ENCODE measurements at regions not wholly inside any gene's neighbourhood (a gene's known extent, or its start where the extent isn't known, plus 50 kb on each side); places are given as distances from the start of the nearest gene placed in this dataset.

- H2AFZ ChIP-seq (ENCODE audit: low read length) = no peak overlapping the region
- peaks cover 53% of the 10 kb centered on the region for H3K4me1 ChIP-seq (ENCODE audit: insufficient read depth, low read length, poor library complexity, severe bottlenecking)
- H3K4me3 ChIP-seq (ENCODE audit: low read length, poor library complexity, severe bottlenecking) = peak overlapping the region; percentile 55
- H3K9me3 ChIP-seq (ENCODE audit: insufficient read depth, low read depth, low read length) = no peaks in the 10 kb centered on the region
- H3K9ac ChIP-seq (ENCODE audit: low read depth, low read length, poor library complexity, severe bottlenecking) = peak overlapping the region; percentile 76
- peak overlapping the region; percentile 77 for H3K4me2 ChIP-seq (ENCODE audit: low read depth, low read length, poor library complexity, severe bottlenecking)
- no peak for TF ChIP-seq EZH2phosphoT487 (IDR thresholded peaks at IDR 0.05; ENCODE audit: borderline replicate concordance)
- no peak for TF ChIP-seq CTCF (conservative IDR thresholded peaks at IDR 0.05; ENCODE audit: low read length)
- H3K9me2 ChIP-seq (replicated peaks; ENCODE audit: low read depth, low read length) = no peaks in the 10 kb centered on the region
- no peaks in the 10 kb centered on the region for H3K79me2 ChIP-seq (ENCODE audit: insufficient read depth, low read length)
- H3K27me3 ChIP-seq (ENCODE audit: insufficient read depth, low read length, poor library complexity, severe bottlenecking) = no peaks in the 10 kb centered on the region
- no peaks in the 10 kb centered on the region for H3K36me3 ChIP-seq (ENCODE audit: insufficient read depth, low read length)
- H4K20me1 ChIP-seq (ENCODE audit: insufficient read depth, low read length, poor library complexity, severe bottlenecking) = no peaks in the 10 kb centered on the region
- peaks cover 18% of the 10 kb centered on the region for H3F3A ChIP-seq (ENCODE audit: low read depth)
These were observed 65.1 kb downstream of the IER5 start for GRCh38 chr1:181153634-181153961.

GRCh38 chr1:181155339-181155738, 66.8 kb downstream of the IER5 start:
- Histone ChIP-seq H3K27me3 (ENCODE audit: insufficient read depth, low read length, poor library complexity, severe bottlenecking) (no peaks in the 10 kb centered on the region), H3K9me3 (ENCODE audit: insufficient read depth, low read depth, low read length) (no peaks in the 10 kb centered on the region), H2AFZ (ENCODE audit: low read length) (no peak overlapping the region), H3K4me1 (ENCODE audit: insufficient read depth, low read length, poor library complexity, severe bottlenecking) (peaks cover 54% of the 10 kb centered on the region), H3K4me2 (ENCODE audit: low read depth, low read length, poor library complexity, severe bottlenecking) (no peak overlapping the region), H3K79me2 (ENCODE audit: insufficient read depth, low read length) (no peaks in the 10 kb centered on the region), H3K9me2 (replicated peaks; ENCODE audit: low read depth, low read length) (no peaks in the 10 kb centered on the region), H3K36me3 (ENCODE audit: insufficient read depth, low read length) (no peaks in the 10 kb centered on the region), H3F3A (ENCODE audit: low read depth) (peaks cover 14% of the 10 kb centered on the region; the same call in 1 of the 2 replicates), H4K20me1 (ENCODE audit: insufficient read depth, low read length, poor library complexity, severe bottlenecking) (no peaks in the 10 kb centered on the region), H3K9ac (ENCODE audit: low read depth, low read length, poor library complexity, severe bottlenecking) (no peak overlapping the region), H3K4me3 (ENCODE audit: low read length, poor library complexity, severe bottlenecking) (no peak overlapping the region)
- no peak for TF ChIP-seq CTCF (conservative IDR thresholded peaks at IDR 0.05; ENCODE audit: low read length)
- TF ChIP-seq EZH2phosphoT487 (IDR thresholded peaks at IDR 0.05; ENCODE audit: borderline replicate concordance) = no peak

GRCh38 chr1:181159451-181160140, 71.1 kb downstream of the IER5 start:
- Histone ChIP-seq H4K20me1 (ENCODE audit: insufficient read depth, low read length, poor library complexity, severe bottlenecking) (no peaks in the 10 kb centered on the region), H3K9me2 (replicated peaks; ENCODE audit: low read depth, low read length) (no peaks in the 10 kb centered on the region), H3K4me2 (ENCODE audit: low read depth, low read length, poor library complexity, severe bottlenecking) (peak overlapping the region; percentile 49), H3K4me1 (ENCODE audit: insufficient read depth, low read length, poor library complexity, severe bottlenecking) (peaks cover 21% of the 10 kb centered on the region), H3K36me3 (ENCODE audit: insufficient read depth, low read length) (no peaks in the 10 kb centered on the region), H3K4me3 (ENCODE audit: low read length, poor library complexity, severe bottlenecking) (peak overlapping the region; percentile 5), H3K9ac (ENCODE audit: low read depth, low read length, poor library complexity, severe bottlenecking) (no peak overlapping the region), H3K79me2 (ENCODE audit: insufficient read depth, low read length) (no peaks in the 10 kb centered on the region), H3K27me3 (ENCODE audit: insufficient read depth, low read length, poor library complexity, severe bottlenecking) (no peaks in the 10 kb centered on the region), H3F3A (ENCODE audit: low read depth) (peaks cover 6% of the 10 kb centered on the region; the same call in 1 of the 2 replicates), H2AFZ (ENCODE audit: low read length) (no peak overlapping the region), H3K9me3 (ENCODE audit: insufficient read depth, low read depth, low read length) (peaks cover 13% of the 10 kb centered on the region; the same call in 1 of the 2 replicates)
- TF ChIP-seq CTCF (conservative IDR thresholded peaks at IDR 0.05; ENCODE audit: low read length) (no peak), EZH2phosphoT487 (IDR thresholded peaks at IDR 0.05; ENCODE audit: borderline replicate concordance) (peak; percentile 42; the same call in 1 of the 2 replicates)

Data from Loucy (cell line).